Activated naive CD4-positive, alpha-beta T cell treated with anti-CD3 and anti-CD28 coated beads, Interleukin-2, amount 10 ng/mL, durations not matched to agents 7 days and 5 days (primary cell): ENCODE measurements at regions not wholly inside any gene's neighbourhood (a gene's known extent, or its start where the extent isn't known, plus 50 kb on each side); places are given as distances from the start of the nearest gene placed in this dataset.
"Not testable (repeated sequence)": the region's sequence is repeated elsewhere in the genome, so short reads cannot be mapped to it uniquely, and the experiment has no call there.

Experiments used
- CTCF ChIA-PET: fragments of 350-600 bp; sonication (Branson Sonifier 250); formaldehyde crosslinking; loops from one replicate; lab custom pipeline; 2021; ENCODE audit warnings: antibody characterized with exemption; lab: Charles Lee
- DNase-seq: peaks from one replicate; pipeline ENCODE4 v3.0.0-alpha.2; 2020
- H3K27ac Mint-ChIP-seq: one replicate; pipeline ENCODE4 v1.8.0; 2021; ENCODE audit warnings: mild to moderate bottlenecking, moderate library complexity, mixed read lengths
- H3K27me3 Mint-ChIP-seq: one replicate; pipeline ENCODE4 v1.8.0; 2021; ENCODE audit warnings: mild to moderate bottlenecking, mixed read lengths
- H3K36me3 Mint-ChIP-seq: one replicate; pipeline ENCODE4 v1.8.0; 2021; ENCODE audit warnings: mixed read lengths
- H3K4me1 Mint-ChIP-seq: one replicate; pipeline ENCODE4 v1.8.0; 2021; ENCODE audit warnings: mixed read lengths
- H3K4me3 Mint-ChIP-seq: one replicate; pipeline ENCODE4 v1.8.0; 2021; ENCODE audit warnings: mild to moderate bottlenecking, moderate library complexity, mixed read lengths
- H3K9me3 Mint-ChIP-seq: one replicate; pipeline ENCODE4 v1.8.0; 2021; ENCODE audit warnings: mixed read lengths

DNA sequence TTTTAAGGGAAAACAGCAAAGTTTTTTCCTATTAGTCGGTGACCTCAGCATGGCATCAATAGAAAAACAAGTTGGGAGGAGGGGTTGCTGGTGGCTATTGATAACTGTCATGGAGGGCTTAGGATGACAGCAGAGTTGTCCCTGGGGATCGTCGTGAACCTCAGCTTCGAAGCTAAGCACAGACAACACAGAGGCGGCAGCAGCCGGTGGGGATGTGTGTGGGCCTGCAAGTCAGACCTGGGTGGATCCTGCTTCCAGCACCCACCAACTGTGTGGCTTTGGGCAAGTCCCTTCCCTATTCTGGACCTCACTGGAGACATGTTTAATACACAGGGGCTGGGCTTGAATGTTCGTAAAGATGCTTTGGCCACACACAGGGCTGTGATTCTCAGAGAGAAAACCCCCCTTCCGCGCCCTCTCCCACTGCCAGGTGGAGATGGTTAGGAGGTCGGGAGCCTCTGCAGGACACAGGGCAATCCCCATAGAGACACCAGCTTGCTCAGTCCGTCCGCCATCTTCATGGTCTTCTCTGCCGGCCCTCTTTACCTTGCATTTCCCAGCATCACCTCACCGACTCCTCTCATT, 83.1 kb upstream of the TOX2 start:
- Mint-ChIP-seq H3K4me3 (no peak overlapping the region), H3K4me1 (no peaks in the 10 kb centered on the region), H3K9me3 (peaks cover 4% of the 10 kb centered on the region), H3K27me3 (peaks cover 23% of the 10 kb centered on the region), H3K36me3 (no peaks in the 10 kb centered on the region), H3K27ac (no peak overlapping the region)
- no peak for DNase-seq
- CTCF ChIA-PET = no interaction called here

- H3K9me3 Mint-ChIP-seq = peaks cover 4% of the 10 kb centered on the region
- no peak overlapping the region for H3K4me3 Mint-ChIP-seq
- DNase-seq = no peak
- peaks cover 23% of the 10 kb centered on the region for H3K27me3 Mint-ChIP-seq
- no peak overlapping the region for H3K27ac Mint-ChIP-seq
- H3K4me1 Mint-ChIP-seq = no peaks in the 10 kb centered on the region
- CTCF ChIA-PET = no interaction called here
- H3K36me3 Mint-ChIP-seq = no peaks in the 10 kb centered on the region
These were observed 83.8 kb upstream of the TOX2 start for GRCh38 chr20:43830883-43831282.

- CTCF ChIA-PET = interaction anchor here (2.2 kb wide), 1 partner anchor 10 kb away, joined by 6 read pairs; no protein-coding TSS in a partner anchor
- Mint-ChIP-seq H3K9me3 (peaks cover 4% of the 10 kb centered on the region), H3K27ac (no peak overlapping the region), H3K36me3 (no peaks in the 10 kb centered on the region), H3K4me3 (no peak overlapping the region), H3K27me3 (peaks cover 29% of the 10 kb centered on the region), H3K4me1 (no peaks in the 10 kb centered on the region)
- DNase-seq = no peak
These were observed 84.5 kb upstream of the TOX2 start for GRCh38 chr20:43829951-43830690.

DNA sequence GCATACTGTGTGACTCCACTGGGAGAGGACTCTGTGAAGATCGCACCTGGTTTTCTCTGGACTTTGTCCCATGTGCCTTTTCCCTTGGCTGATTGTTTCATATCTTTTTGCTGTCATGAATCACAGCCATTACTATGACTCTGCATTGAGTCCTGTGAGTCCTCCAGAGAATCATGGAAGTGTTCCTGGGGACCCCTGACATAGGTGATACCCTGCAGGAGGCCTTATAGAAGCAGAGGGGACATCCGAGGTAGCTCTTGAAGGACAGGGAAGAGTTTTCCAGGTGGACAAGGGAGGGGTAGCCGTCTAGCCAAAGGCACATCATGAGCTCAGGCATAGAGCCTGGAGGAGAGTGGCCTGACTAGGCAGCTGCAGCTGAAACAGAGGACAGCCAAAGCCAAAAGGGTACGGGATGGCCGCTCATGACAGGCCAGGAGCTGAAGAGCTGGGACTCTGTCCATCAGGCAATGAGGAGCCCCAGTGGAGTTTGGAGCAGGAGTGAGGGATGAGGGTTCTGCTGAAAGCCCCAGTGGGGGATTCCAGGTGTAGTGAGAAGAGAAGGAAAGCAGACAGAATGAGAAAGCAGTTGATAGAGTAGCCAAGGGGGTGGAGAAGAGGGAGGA, 86.6 kb upstream of the TOX2 start:
- H3K36me3 Mint-ChIP-seq = no peaks in the 10 kb centered on the region
- CTCF ChIA-PET = interaction anchor here (2.2 kb wide), 1 partner anchor 12 kb away, joined by 6 read pairs; no protein-coding TSS in a partner anchor
- no peak for DNase-seq
- H3K4me1 Mint-ChIP-seq = no peaks in the 10 kb centered on the region
- H3K27me3 Mint-ChIP-seq = peaks cover 33% of the 10 kb centered on the region
- peaks cover 4% of the 10 kb centered on the region for H3K9me3 Mint-ChIP-seq
- H3K27ac Mint-ChIP-seq = no peak overlapping the region
- no peak overlapping the region for H3K4me3 Mint-ChIP-seq

DNA sequence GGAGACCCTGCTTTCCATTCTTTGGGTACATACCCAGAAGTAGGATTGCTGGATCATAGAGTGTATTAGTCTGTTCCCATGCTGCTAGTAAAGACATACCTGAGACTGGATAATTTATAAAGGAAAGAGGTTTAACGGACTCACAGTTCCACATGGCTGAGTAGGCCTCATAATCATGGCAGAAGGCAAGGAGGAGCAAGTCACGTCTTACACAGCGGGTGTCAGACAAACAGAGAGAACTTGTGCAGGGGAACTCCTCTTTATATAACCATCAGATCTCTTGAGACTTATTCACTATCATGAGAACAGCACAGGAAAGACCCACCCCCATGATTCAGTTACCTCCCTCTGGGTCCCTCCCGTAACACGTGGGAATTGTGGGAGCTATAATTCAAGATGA, 87.7 kb upstream of the TOX2 start:
- CTCF ChIA-PET, H3K36me3 Mint-ChIP-seq, H3K9me3 Mint-ChIP-seq, H3K4me1 Mint-ChIP-seq, H3K4me3 Mint-ChIP-seq, DNase-seq, H3K27ac Mint-ChIP-seq: not testable (repeated sequence)
- peaks cover 33% of the 10 kb centered on the region for H3K27me3 Mint-ChIP-seq

DNA sequence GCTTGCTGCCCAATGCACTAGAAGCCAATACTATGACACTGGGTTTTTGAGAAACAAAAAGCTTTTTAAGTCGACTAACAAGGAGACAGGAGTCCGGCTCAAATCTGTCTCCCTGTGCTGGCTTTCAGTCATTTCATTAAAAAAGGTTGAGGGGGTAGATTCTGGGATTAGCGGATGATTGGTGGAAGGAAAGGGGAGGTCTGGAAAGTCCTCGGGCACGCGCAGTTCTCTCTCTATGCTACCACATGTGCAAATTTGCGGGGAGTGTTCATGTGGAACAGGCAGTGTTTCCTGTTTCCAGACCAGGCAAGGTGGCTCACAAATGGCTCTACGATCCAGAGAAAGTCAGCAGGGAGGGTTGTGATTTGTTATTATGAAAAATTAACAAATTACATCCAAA, 89.1 kb upstream of the TOX2 start:
- no peak overlapping the region for H3K27ac Mint-ChIP-seq
- no peak overlapping the region for H3K4me3 Mint-ChIP-seq
- CTCF ChIA-PET = no interaction called here
- peaks cover under 1% of the 10 kb centered on the region for H3K9me3 Mint-ChIP-seq
- peaks cover 35% of the 10 kb centered on the region for H3K27me3 Mint-ChIP-seq
- H3K4me1 Mint-ChIP-seq = no peaks in the 10 kb centered on the region
- DNase-seq = no peak
- no peaks in the 10 kb centered on the region for H3K36me3 Mint-ChIP-seq

GRCh38 chr20:43825051-43825402, 89.6 kb upstream of the TOX2 start:
- CTCF ChIA-PET = no interaction called here
- Mint-ChIP-seq H3K9me3 (no peaks in the 10 kb centered on the region), H3K27ac (no peak overlapping the region), H3K4me1 (no peaks in the 10 kb centered on the region), H3K27me3 (peaks cover 30% of the 10 kb centered on the region), H3K4me3 (no peak overlapping the region), H3K36me3 (no peaks in the 10 kb centered on the region)
- no peak for DNase-seq

GRCh38 chr20:43824309-43825050, 90.2 kb upstream of the TOX2 start:
- H3K4me1 Mint-ChIP-seq = no peaks in the 10 kb centered on the region
- H3K27me3 Mint-ChIP-seq = peaks cover 28% of the 10 kb centered on the region
- DNase-seq = no peak
- H3K36me3 Mint-ChIP-seq = no peaks in the 10 kb centered on the region
- no peaks in the 10 kb centered on the region for H3K9me3 Mint-ChIP-seq
- no peak overlapping the region for H3K4me3 Mint-ChIP-seq
- CTCF ChIA-PET = interaction anchor here (2.3 kb wide), 1 partner anchor 74 kb away, joined by 5 read pairs; no protein-coding TSS in a partner anchor
- H3K27ac Mint-ChIP-seq = no peak overlapping the region

- Mint-ChIP-seq H3K4me1 (no peaks in the 10 kb centered on the region), H3K27me3 (peaks cover 15% of the 10 kb centered on the region), H3K36me3 (no peaks in the 10 kb centered on the region), H3K9me3 (no peaks in the 10 kb centered on the region), H3K4me3 (no peak overlapping the region), H3K27ac (no peak overlapping the region)
- no peak for DNase-seq
- CTCF ChIA-PET = interaction anchor here (1.2 kb wide), 1 partner anchor 69 kb away, joined by 3 read pairs; no protein-coding TSS in a partner anchor
These were observed 92.9 kb upstream of the TOX2 start for GRCh38 chr20:43821795-43822194.

DNA sequence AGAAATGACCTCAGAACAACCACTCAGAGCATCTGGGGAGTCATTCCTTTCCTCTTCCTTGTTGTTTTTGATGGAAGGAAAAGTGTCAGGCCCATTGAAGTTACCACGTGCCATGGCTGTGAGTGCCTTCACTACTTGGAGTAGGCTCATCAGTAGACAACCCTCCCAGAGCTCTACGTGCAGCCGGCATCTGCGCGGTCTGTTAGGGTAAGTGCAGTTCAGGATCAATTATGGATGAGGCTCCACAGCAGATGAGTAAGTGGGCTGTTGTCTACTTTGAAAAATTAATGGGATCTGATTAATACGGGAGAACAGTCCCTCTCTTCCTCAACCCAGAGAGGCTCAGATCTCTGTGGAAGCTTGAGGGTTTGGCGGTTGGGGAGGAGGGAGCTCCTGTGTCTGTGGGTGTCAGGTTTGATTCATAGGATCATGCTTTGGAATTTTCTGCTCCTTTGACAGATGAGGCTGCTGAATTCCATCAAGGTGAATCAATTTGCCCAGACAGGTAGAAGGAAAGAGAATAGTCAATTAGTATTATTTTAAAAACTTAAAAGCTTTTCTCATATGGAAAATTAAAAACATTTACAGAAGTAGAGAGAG, 93.8 kb upstream of the TOX2 start:
- DNase-seq = no peak
- no peak overlapping the region for H3K27ac Mint-ChIP-seq

GRCh38 chr20:43812216-43812615, 85.4 kb upstream of the GTSF1L start:
- H3K36me3 Mint-ChIP-seq = peaks cover 8% of the 10 kb centered on the region
- DNase-seq = no peak
- CTCF ChIA-PET = no interaction called here
- no peak overlapping the region for H3K4me3 Mint-ChIP-seq
- no peaks in the 10 kb centered on the region for H3K4me1 Mint-ChIP-seq
- H3K27me3 Mint-ChIP-seq = no peaks in the 10 kb centered on the region
- H3K27ac Mint-ChIP-seq = no peak overlapping the region
- peaks cover 22% of the 10 kb centered on the region for H3K9me3 Mint-ChIP-seq

More for the DNA sequence above, 93.8 kb upstream of the TOX2 start:
- H3K4me1 Mint-ChIP-seq = no peaks in the 10 kb centered on the region
- CTCF ChIA-PET = interaction anchor here (1.2 kb wide), 1 partner anchor 68 kb away, joined by 3 read pairs; no protein-coding TSS in a partner anchor
- no peaks in the 10 kb centered on the region for H3K36me3 Mint-ChIP-seq
- H3K9me3 Mint-ChIP-seq = no peaks in the 10 kb centered on the region
- H3K4me3 Mint-ChIP-seq = no peak overlapping the region
- peaks cover 15% of the 10 kb centered on the region for H3K27me3 Mint-ChIP-seq

DNA sequence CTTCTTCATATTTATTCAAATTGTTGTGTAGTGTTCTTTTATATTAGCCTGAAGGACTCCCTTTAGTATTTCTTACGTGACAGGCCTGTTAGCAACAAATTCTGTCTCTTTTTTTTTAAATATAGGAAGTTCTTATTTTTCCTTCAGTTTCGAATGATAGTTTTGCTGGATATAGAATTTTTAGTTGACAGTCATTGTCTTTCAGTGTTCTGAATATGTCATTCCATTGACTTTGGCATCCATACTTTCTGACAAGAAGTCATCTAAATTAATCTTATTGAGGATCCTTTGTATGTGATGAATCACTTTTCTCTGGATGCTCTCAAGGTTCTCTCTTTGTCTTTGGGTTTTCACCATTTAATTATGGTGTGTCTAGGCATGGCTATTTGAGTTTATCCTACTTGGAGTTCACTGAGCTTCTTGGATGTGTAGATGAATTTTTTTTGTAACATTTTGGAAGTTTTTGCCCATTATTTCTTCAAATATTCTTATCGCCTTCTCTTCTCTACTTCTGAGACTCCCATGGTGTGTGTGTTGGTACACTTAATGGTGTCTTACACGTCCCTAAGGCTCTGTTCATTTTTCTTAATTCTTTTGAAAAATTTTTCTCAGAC, 82.5 kb upstream of the GTSF1L start:
- no peak for DNase-seq
- Mint-ChIP-seq H3K27me3 (peaks cover 5% of the 10 kb centered on the region), H3K4me1 (no peaks in the 10 kb centered on the region), H3K9me3 (peaks cover 28% of the 10 kb centered on the region), H3K27ac (no peak overlapping the region), H3K36me3 (peaks cover 11% of the 10 kb centered on the region), H3K4me3 (no peak overlapping the region)
- CTCF ChIA-PET = no interaction called here

GRCh38 chr20:43804781-43805180, 78.0 kb upstream of the GTSF1L start:
- Mint-ChIP-seq H3K9me3 (peaks cover 17% of the 10 kb centered on the region), H3K4me3 (no peak overlapping the region), H3K27ac (no peak overlapping the region), H3K27me3 (peaks cover 10% of the 10 kb centered on the region), H3K36me3 (peaks cover 3% of the 10 kb centered on the region), H3K4me1 (peaks cover 6% of the 10 kb centered on the region)
- no peak for DNase-seq
- CTCF ChIA-PET = no interaction called here
